ENCODE measurements at regions not wholly inside any gene's neighbourhood (a gene's known extent, or its start where the extent isn't known, plus 50 kb on each side); places are given as distances from the start of the nearest gene placed in this dataset.
"Not testable (repeated sequence)": the region's sequence is repeated elsewhere in the genome, so short reads cannot be mapped to it uniquely, and the experiment has no call there.

- no peak for DNase-seq
Measured at GRCh38 chr3:90025019-90025418, 917.6 kb downstream of the EPHA3 start.

DNA sequence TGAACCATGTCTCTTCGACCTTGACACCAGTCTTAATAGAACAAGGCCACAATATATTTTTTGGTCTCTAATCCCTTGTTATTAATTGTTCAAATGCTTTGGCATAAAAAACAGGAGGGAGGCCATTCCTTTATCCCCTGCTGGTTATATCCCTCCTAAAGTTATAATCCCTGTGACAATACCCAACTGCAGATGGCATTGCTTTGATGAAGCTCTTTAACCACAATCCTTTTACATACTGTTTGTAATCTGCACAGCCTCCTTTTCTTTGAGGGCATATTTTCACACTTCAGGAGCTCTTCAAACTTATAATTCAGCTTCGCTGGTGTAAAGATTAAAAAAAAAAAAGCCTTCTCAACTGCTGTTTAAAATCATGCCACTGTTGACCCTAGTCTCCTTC, 919.0 kb downstream of the EPHA3 start:
- DNase-seq, result no peak

DNA sequence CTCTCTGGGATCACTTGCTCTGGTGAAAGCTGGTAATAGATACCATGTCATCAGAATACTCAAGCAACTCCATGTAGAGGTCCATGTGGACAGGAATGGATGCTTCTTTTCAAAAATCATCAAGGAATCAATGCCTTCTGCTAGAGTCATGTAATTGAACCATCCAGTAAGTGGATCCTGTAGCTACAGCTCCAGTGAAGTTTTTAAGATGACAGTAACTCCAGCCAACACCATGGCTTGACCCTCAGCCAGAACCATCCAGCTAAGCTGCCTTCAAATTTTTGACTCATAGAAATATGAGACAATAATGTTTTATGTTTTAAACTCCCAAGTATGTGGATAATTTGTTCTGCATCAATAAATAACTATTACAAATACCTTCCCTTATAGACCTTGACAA, 923.7 kb downstream of the EPHA3 start:
- no peak for DNase-seq

GRCh38 chr3:90032980-90033641, 925.7 kb downstream of the EPHA3 start:
- no peak for DNase-seq

- no peak for DNase-seq
Measured at GRCh38 chr3:90034038-90034437, 926.6 kb downstream of the EPHA3 start.

GRCh38 chr3:90035643-90036042, 928.2 kb downstream of the EPHA3 start:
- DNase-seq, result no peak

GRCh38 chr3:90036939-90037469, 929.6 kb downstream of the EPHA3 start:
- no peak for DNase-seq

DNA sequence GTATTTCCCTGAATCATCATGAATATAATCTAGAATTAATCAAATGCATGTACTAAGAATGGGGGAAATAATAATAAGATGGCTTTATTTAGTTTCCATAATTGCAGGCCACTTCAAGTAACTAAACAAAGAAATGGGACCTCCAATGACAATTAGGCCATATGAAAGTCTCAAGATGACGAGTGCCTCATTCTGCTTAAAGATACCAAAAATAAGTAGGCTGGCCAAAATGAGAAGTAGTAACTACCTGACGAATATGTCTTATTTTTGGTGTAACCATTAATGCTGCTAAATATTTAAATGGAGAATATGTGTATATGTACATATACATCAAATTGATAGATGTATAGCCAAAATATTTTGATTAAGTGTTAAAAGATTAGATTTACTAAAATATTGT, 932.6 kb downstream of the EPHA3 start:
- DNase-seq, result no peak

DNA sequence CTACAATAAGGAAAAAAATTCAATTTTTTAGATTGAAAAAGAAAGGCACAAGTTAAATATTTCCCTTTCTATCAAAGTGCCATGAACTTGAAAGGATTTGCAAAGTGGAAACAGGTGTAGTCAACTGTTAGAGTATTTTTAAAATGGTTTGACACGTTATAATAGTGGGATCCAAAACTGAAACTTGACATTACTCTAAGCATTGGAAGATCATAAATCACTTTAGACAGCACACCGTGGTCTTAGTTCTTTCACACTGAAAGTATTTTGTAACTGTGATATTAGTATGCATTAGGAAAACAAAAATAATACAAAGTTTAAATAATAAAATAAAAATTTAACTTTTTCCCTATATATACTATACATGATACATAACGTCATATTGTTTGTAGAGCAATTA, 933.1 kb downstream of the EPHA3 start:
- DNase-seq, result no peak

DNA sequence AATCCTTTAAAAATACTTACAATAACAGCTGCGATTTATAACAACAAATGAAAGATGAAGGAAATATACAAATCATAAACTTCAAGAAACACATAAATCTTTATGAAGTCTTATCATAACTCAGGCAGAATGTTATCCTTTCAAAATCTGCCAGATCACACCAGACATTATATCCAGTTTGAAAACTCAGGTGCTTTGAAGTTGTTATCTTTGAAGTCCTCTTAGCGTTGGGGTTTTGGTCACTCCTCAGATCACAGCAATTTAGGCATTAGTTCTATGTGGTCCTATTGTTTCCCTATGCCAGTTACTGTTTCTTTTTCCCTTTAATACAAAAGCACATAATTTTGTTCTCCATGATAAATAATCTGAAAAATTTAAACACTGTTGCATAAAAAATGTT, 934.6 kb downstream of the EPHA3 start:
- no peak for DNase-seq

- no peak for DNase-seq
Measured at GRCh38 chr3:90043287-90043686, 935.9 kb downstream of the EPHA3 start.

DNA sequence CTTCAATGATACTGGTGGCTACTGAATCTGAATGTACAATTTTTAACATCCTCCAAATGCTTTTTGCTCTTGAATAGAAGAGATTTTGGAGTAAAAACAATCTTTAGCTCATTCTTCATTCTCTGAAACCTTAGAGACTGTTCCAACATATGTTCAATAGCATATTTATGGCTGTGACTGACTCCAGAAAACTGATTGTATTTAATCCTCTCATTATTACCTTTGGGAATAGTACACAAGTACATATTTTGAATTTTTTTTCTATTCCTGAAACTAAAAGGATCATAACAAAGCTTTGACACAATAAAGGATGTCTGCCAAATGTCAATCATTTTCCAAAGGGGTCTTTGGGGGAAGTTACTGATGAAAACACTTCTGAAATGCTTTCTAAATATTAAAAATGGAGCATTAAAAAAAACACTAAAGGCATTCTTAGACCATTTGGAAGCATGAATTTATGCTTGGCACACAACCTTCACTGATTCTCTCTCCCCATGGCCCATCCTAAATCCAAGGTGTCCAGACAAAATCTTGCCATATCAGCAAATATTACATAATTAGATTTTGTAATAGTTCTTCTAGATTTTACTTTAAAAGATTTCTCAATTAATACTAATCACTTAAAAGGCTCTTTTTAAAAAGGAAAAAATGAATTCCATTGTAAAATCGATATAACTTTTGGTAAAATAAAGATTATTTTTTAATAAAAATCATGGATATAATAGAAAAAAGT, 936.8 kb downstream of the EPHA3 start:
- no peak for DNase-seq

DNA sequence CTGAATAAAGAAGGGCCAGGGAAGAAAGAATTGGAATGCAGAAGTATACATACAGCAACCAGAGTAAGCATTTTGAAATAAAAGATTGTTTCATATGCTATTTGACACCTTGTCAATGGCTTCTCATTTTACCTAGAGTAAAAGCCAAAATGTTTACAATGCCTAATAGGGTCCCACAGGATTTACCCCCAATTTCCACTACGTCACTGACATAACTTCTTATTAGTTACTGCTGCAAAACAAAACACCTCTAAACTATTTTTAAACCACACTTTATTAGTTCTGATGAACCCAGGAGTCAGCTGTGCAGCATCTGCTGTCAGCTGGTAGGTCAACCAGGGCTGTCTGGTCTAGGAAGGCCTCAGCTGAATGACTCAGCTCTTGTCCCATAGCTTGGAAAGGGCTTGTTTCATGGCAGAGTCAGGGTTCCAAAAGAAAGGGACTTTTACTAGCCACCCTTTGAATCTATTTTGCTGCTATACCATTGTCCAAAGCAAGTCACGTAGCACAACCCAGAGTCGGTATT, 945.1 kb downstream of the EPHA3 start:
- no peak for DNase-seq

GRCh38 chr3:90054311-90054710, 946.9 kb downstream of the EPHA3 start:
- no peak for DNase-seq

GRCh38 chr3:90055666-90056065, 948.2 kb downstream of the EPHA3 start:
- no peak for DNase-seq

DNA sequence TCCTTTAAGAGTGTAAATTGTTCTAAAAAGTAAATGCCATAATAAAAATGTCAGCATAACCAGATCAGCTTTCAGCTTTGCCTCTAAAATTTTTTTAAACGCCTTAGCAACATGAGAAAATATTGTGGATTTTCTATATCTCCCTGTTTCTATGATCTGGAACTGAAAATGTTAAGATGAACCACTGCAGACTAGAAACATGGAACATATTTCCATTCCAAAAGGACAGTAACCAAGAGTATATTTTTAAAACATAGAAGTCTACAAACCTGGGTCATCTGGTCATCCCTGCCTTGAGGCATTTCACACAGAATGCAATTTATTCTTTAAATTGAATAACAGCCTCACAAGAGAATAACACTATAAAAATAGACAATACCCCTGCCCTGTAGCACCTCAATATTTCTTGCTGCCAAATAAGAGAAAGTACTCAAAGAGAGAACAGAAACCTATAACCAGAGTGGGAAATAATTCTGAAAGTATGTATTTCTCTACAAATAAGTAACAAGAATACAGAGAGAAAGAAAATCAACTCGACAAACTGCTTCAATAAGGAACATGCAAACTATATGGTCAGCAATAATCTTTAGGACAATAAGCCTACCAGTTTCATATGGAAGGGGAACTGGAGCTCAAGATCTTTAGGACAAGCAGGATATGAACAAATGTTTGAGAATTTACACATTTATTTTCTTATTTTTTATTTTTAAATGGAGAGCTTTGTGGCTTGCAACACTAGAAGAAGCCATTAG, 949.0 kb downstream of the EPHA3 start:
- no peak for DNase-seq

DNA sequence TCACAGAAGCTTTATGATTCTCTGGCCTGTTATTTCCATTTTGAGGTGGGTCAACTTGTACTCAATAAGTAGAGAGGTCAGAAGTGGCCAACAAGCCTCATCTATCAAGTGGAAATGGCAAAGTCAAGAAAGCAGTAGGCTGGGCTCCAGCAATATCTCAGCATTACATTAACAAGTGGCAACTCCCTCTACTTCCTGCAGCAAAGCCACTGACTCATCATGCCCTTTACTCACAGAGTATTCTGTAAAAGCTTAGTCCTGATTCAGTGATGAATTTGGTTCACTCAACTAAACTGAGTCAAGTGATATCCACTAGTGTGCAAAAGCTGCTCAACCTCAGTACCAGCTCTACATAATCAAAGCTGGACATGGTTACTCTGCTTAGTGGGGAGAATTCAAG, 954.6 kb downstream of the EPHA3 start:
- DNase-seq, result no peak

- no peak for DNase-seq
Measured at GRCh38 chr3:90062631-90063200, 955.3 kb downstream of the EPHA3 start.

DNA sequence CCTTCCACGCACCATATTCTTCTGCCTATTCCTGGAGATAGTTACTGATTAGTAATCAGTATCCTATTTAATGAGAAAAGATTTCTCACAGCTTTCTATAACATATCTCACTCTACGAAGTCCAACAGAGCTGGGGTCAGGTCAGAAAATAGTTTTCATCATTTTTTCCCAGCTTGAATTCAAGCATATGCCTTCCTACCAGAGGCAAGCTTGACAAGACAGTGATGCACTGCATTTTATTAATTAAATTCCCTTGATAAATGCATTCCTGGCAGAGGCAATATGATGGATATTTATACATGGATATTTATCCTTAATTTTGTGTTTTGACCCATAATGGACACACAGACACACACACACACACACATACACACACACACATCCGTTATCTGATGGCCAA, 961.4 kb downstream of the EPHA3 start:
- DNase-seq, result no peak

DNA sequence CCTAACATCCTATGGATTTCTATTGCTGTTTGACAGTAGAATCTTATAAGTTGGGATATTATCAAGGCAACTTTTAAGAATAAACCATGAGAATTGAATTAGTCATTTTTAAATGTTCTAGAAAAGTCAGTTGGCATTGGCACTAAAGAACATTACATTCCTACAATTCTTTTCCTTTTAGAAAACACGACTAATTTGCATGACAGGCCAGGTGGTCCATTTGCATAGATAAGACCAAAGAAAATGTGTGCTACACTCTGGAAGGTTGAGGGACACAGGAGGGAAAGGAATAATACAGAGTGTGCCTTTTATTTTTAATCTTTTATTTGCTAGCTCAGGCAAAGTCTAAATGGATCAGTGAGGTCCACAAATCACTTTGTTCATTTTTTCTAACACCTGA, 962.3 kb downstream of the EPHA3 start:
- no peak for DNase-seq

DNA sequence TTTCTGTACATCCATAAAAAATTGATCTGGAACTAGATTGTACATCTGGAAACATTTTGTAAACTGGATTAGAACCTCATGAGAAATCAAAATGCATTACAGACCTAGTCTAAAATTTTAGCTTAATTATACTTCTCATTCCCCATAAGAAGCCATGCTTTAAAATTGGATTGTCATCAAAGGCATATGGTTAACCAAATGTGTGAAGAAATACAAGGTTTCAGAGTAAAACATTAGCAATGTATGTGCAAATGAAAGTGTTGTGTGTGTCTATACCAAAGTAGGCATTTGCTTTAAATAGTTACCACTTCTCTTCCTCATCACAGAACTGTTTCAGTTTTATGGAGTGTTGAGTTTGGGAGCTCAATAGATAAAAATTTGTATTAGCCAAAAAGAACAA, 968.7 kb downstream of the EPHA3 start:
- DNase-seq, result no peak

- no peak for DNase-seq
Measured at GRCh38 chr3:90080988-90081387, 973.6 kb downstream of the EPHA3 start.

DNA sequence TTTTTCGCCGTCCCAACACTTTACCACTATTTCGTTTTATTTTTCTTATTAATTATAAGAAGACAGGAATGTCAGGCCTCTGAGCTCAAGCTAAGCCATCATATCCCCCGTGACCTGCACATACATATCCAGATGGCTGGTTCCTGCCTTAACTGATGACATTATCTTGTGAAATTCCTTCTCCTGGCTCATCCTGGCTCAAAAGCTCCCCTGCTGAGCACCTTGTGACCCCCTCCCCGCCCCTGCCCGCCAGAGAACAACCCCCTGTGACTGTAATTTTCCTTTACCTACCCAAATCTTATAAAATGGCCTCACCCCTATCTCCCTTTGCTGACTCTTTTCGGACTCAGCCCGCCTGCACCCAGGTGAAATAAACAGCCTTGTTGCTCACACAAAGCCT, 978.9 kb downstream of the EPHA3 start:
- not testable (repeated sequence) for DNase-seq
